Occipital lobe (tissue), 1 donor: ENCODE measurements at regions not wholly inside any gene's neighbourhood (a gene's known extent, or its start where the extent isn't known, plus 50 kb on each side); places are given as distances from the start of the nearest gene placed in this dataset.

ENCODE experiments used
- DNase-seq: peaks from one replicate; lab custom pipeline; 2025; lab: John Stamatoyannopoulos, UW

GRCh38 chr5:124394700-124395245 lies 351.7 kb downstream of the ZNF608 start:
- DNase-seq = no peak

- no peak for DNase-seq
Measured at GRCh38 chr5:124393584-124394379, 352.7 kb downstream of the ZNF608 start.

DNA sequence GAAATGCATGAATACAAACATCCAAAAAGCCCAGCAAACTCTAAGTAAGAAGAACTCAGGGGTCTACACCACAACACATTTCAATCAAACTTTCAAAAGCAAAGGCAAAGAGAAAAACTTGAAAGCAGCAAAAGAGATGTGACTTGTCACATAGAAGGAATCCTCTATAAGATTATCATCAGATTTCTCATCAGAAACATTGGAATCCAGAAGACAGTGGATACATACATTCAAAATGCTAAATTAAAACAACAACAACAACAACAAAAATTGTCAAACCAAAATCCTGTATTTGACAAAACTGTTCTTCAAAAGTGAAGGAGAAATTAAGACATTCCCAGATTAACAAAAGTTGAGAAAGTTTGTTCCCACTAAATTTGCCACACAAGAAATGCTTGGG lies 362.7 kb downstream of the ZNF608 start:
- no peak for DNase-seq

- DNase-seq = no peak
Measured at GRCh38 chr5:124377386-124377785, 369.1 kb downstream of the ZNF608 start.

GRCh38 chr5:124373883-124374282 lies 372.6 kb downstream of the ZNF608 start:
- no peak for DNase-seq

GRCh38 chr5:124372457-124372856 lies 374.0 kb downstream of the ZNF608 start:
- DNase-seq = no peak

DNA sequence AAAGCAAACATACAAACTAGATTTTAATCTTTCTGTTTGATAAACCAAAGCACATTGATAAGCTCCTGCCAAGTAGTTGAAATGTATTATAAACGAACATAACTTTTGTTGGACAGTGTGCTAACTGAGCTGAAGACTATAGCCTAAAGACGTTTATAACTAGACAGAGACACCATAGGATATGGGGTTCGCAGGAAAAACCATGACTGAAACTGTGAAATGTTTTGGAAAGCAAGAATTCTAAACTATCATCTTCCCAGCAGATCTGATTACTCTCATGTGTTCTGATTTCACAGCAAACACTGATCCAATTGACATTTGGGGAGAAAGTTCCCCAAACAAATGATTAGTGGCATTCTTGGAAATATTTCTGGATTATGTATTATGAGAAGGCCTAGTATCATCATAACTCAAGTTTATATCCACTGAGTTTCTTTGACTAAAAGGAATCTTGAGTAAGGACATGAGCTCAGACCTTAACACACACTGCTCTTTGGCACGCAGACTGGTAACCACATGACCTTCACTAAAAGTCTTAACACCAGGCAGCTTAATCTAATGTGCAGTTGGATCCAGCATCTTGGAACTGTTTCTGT lies 375.2 kb downstream of the ZNF608 start:
- DNase-seq = no peak

- DNase-seq = no peak
Measured at GRCh38 chr5:124370601-124371000, 375.8 kb downstream of the ZNF608 start.

DNA sequence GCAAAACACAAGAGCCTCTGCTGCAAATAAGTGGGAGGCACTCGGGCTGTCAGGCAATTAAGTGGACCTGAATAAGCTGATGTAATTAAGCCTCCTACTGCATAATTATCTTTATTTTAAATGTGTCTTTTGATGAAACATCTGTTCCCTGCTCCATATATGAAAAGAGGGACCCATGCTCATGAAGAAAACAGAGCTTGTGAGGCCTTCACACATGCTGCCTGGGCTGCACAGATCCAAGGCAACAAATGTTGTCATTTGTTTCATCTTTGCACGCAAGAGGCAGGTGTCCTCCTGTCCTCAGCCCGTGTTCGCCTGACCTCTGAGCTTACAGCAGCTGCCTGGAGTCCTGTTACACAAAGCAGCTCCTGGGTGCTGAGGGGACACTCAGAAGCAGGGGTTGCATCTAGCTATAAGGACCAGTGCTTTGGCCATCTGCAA lies 381.1 kb downstream of the ZNF608 start:
- DNase-seq = no peak

- DNase-seq = no peak
Measured at GRCh38 chr5:124355928-124356327, 390.5 kb downstream of the ZNF608 start.

DNA sequence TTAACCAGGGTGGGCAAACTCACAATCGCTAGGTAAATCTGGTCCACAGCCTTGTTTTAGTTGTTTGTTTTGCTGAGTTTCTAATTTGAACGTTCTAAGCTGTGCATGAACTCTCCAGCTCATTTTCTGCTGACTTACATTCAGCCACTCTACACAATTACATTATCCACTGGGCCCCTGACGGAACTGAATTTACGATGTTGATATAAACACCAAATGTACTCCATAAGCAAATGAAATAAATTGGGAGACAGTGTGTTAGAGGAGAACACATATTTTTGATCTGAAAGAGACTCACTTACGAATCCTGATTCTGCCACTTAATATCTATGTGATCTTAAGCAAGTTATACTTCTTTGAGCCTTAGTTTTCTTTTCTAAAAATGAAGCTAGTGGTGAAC lies 393.4 kb downstream of the ZNF608 start:
- DNase-seq = no peak

DNA sequence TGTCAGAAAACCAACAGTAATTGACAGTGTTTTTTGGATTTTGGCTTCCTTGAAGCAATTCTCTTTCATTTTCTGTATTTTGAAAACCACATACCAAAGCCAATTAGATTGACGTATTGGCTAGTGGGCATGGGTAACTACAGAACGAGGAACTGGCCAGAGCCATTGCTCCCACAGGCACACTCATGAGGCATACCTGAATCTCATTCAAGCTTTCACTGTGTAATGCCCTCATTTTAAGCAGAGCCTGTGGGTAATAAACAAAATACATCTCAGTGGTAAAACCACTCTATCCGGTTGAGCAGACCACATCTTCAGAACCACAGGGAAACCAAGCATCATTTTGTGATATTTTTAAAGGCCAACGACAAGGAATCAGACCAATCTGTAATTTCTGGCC lies 394.1 kb downstream of the ZNF608 start:
- DNase-seq = no peak

DNA sequence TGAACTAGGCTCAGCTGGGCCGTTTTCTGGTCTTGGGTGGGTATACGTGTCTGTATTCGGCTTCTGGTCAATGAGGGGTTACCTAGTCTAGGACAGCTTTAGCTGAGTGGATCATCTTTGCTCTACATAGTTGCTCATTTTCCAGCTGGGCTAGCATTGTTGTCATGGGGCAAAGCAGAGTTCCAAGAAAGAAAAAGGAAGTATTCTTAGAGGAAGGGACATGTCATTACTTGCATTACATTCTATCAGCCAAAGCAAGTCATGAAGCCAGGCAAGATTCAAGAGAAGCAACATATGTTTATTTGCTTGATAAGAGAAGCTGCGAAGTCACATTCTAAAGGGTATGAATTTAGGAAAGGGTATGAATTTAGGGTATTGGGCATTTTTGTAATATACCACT lies 396.5 kb downstream of the ZNF608 start:
- no peak for DNase-seq

DNA sequence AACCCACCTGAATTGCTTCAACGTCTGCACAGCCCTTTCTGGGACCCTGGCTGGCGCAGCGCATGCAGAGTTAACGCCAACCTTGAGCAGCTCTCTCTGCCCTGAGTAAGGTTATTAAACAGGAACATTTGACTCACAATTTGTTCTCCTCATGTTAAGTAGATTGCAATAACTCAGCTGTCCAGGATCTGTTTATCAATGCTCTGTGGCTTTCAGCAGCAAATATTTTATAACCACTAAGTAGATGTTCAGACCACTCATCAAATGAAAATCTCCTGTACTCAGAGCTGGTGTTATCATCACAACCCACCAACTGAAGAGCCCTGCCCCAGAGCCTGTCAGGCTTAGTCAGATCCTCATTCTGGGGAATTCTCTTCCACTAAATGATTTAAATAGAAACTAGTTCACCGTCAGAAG lies 403.0 kb downstream of the ZNF608 start:
- DNase-seq = no peak

DNA sequence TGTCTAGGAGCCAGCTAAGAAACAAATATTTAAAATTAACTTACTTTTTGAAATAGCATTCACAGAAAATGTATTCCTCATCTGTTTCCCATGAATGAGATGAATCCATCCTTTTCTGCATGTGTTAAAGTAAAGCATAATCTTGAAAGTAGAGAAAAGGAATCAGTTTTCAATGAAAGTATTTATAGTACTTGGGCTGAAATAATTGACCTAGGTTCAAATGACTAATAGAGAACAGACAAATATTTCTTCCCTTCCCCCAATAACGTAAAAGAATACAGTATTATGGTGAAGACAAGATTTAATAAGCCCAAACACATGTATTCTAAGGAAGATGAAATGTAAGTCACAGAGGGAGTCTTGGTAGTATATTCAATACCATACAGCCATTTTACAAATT lies 403.5 kb downstream of the ZNF608 start:
- no peak for DNase-seq

DNA sequence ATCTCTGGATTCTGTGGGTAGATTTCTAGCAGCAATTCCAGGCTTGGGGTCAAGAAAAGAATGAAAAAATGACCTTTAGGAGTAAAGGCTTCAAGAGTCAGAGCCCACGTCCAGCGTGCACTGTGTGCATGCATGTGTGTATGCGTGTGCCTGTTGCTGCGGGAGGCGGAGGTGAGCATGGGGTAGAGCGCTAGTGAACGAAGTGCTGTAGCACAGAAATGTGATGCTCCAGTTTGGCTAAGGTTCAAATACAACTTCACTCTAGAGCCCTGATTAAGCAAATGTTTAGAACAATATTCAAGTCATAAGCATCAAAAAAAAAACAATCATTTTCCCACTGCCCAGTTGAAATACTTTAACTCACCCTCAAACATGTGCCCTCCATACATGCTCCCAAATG lies 403.9 kb downstream of the ZNF608 start:
- no peak for DNase-seq

- DNase-seq = no peak
Measured at GRCh38 chr5:124342027-124342471, 404.4 kb downstream of the ZNF608 start.

DNA sequence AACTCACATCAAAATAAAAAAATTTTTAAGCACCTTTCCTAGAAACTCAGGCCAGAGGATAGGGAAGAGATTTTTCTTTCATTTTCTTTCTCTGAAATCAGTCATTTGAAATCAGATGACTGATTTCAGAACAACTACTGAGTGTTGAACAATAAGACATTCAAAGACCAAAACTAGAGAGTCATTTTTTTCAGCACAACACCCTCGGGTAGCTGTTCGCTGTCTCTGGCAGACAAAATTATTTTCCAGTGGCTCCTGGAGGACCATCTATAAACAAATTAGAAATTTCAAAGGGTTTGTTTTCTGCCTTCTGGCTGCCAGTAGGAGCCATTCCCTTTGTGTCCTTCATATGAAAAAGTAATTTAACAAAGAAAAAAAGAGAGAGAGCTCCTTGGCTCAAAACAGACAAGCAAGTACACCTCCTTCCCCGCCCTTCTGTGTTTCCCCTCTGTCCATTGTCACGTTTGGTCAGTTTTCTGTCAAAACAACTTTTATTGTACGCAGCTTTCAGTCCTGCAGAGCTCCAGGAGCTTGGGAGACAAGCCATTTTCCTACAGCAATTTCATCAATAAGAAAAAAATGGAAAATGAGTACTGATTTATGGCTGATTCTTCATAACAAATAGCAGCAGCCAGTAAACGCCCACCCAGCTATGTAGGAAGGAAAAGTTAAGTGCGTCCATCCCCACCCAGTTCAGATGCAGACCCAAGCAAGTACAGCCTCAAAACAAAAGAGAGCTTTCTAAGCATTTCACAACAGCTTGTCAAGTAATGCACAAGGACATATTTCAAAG lies 405.2 kb downstream of the ZNF608 start:
- DNase-seq = no peak

GRCh38 chr5:124337996-124338395 lies 408.4 kb downstream of the ZNF608 start:
- DNase-seq = no peak

GRCh38 chr5:124333298-124333979 lies 413.0 kb downstream of the ZNF608 start:
- DNase-seq = no peak

GRCh38 chr5:124332273-124332672 lies 414.2 kb downstream of the ZNF608 start:
- no peak for DNase-seq
